ENCODE measurements at regions not wholly inside any gene's neighbourhood (a gene's known extent, or its start where the extent isn't known, plus 50 kb on each side); places are given as distances from the start of the nearest gene placed in this dataset.

DNA sequence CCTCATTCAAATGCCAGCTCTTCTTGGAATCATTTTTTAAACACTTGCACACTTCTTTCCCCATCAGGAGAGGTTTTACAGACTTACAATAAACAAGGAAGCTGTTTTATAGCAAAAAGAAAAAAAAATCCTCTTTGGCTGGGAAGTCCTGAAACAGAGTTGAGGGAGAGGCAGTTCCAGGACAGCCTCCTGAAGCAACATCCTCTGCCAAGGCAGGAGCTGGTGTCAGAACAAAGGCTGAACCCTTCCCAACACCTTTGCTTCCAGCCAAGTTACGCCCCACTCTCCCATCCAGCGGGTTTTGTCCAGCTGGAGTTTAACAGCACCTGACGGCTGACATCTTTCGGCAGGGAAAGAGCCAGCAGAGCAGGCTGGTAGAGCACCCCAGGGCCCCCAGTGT, 287.8 kb downstream of the RRAGC start:
- H3K27me3 ChIP-seq (replicated peaks; ENCODE audit: insufficient read depth) = no peaks in the 10 kb centered on the region
- no peak for ATAC-seq (ENCODE audit: insufficient number of reproducible peaks, low FRiP score, low read depth)

DNA sequence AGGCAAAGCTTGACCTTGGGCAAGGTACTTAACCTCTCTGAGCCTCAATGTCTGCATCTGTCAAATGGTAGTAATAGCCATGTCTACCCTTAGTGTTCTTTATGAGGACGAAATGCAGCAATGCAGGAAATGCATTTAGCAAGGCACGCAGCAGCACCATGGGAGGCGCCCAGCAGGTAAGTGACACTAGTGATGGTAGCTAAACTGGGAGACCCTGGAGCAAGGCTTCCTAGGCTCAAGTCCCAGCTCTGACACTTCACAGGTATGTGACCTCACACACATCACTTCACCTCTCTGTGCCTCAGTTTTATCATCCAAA, 289.0 kb downstream of the RRAGC start:
- H3K4me1 ChIP-seq (ENCODE audit: control insufficient read depth in 1 of 2, low read depth in 2 of 2) = no peaks in the 10 kb centered on the region
- TF ChIP-seq, protein P1, sequence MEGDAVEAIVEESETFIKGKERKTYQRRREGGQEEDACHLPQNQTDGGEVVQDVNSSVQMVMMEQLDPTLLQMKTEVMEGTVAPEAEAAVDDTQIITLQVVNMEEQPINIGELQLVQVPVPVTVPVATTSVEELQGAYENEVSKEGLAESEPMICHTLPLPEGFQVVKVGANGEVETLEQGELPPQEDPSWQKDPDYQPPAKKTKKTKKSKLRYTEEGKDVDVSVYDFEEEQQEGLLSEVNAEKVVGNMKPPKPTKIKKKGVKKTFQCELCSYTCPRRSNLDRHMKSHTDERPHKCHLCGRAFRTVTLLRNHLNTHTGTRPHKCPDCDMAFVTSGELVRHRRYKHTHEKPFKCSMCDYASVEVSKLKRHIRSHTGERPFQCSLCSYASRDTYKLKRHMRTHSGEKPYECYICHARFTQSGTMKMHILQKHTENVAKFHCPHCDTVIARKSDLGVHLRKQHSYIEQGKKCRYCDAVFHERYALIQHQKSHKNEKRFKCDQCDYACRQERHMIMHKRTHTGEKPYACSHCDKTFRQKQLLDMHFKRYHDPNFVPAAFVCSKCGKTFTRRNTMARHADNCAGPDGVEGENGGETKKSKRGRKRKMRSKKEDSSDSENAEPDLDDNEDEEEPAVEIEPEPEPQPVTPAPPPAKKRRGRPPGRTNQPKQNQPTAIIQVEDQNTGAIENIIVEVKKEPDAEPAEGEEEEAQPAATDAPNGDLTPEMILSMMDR (IDR thresholded peaks at IDR 0.05) = no peak
- no peak overlapping the region for H3K4me3 ChIP-seq
- DNase-seq (ENCODE audit: low spot score) (no peak), ATAC-seq (ENCODE audit: insufficient number of reproducible peaks, low FRiP score, low read depth) (no peak)
- no peaks in the 10 kb centered on the region for H3K27me3 ChIP-seq (replicated peaks; ENCODE audit: insufficient read depth)
- H3K36me3 ChIP-seq = no peaks in the 10 kb centered on the region
- no peaks in the 10 kb centered on the region for H3K9me3 ChIP-seq
- no peak overlapping the region for H3K27ac ChIP-seq

More for the DNA sequence above, 287.8 kb downstream of the RRAGC start:
- no peak overlapping the region for H3K27ac ChIP-seq
- TF ChIP-seq, protein P1 (IDR thresholded peaks at IDR 0.05) = no peak
- H3K9me3 ChIP-seq = no peaks in the 10 kb centered on the region
- no peak for DNase-seq (ENCODE audit: low spot score)
- H3K4me3 ChIP-seq = no peak overlapping the region
- H3K4me1 ChIP-seq (ENCODE audit: control insufficient read depth in 1 of 2, low read depth in 2 of 2) = no peaks in the 10 kb centered on the region
- no peaks in the 10 kb centered on the region for H3K36me3 ChIP-seq

DNA sequence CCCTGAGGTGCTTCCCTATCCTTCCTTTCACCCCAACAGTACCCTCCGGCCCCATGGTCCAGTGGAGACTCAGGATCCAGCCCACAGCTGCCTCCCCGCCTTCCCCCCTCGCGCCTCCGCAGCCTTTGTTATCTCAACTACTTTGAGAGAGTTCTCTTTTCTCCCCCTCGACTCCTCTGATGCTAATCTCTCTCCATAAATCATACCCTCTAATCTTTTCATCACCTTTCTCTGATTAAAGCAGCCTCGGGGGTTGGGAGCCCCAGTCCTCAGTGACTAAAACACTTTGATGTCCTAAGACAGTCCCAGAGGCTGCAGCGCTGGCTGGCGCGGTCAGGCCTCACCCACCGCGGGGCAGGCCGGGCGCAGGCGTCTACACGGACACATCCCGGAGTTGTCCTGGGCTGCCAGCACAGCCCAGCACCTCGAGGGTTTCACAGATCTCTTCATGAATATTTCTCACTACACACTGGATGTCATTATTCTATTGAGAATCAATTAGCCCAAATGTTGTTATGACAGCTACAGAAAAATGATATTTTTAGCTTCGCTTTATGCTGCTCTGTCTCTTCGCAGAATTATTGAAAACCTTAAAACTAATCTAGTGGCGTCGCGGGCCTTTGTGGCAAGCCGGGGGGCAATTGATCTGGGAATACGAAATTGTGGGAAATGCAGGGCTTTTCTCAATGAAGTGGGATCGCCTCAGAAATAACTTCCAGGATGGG, 289.5 kb downstream of the RRAGC start:
- H3K36me3 ChIP-seq = no peaks in the 10 kb centered on the region
- no peak overlapping the region for H3K4me3 ChIP-seq
- TF ChIP-seq, protein P1 (IDR thresholded peaks at IDR 0.05) = no peak
- DNase-seq (ENCODE audit: low spot score) (no peak), ATAC-seq (ENCODE audit: insufficient number of reproducible peaks, low FRiP score, low read depth) (no peak)
- no peaks in the 10 kb centered on the region for H3K27me3 ChIP-seq (replicated peaks; ENCODE audit: insufficient read depth)
- H3K27ac ChIP-seq = no peak overlapping the region
- H3K9me3 ChIP-seq = no peaks in the 10 kb centered on the region
- H3K4me1 ChIP-seq (ENCODE audit: control insufficient read depth in 1 of 2, low read depth in 2 of 2) = no peaks in the 10 kb centered on the region

DNA sequence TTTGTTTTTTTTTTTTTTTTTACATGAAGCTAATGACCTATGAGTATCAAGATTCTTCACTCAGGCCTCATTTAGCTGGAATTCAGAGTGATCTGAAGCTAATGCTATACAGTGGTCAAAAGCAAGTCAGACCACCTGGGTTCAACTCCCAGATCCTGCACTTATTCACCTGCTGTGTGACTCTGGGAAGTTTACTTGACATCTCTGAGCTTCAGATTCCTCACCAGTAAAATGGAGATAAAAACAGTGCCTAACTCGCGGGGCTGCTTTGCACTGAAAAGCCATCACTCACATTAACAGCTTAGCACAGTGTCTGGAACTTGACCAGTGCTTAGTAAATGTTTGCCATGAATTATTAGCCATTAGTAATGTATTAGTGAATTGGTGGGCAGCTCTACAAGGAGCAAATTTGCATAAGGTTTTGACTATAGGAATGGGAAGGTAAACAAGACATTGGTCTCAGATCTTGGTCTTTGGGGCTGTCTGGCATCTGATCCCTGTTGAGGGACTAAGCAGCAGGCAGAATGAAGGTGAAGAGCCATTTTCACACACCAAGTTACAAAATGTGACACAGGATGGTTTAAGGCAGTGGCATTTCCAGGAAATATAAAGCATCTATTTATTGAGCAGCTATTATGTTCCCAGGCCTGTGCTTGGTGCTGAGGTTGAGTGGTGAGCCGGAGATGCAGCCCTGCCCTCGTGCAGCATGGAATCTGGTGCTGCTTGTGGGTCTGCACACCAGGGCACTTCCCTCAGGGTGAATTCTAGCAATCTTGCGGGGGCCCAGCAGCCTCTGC, 291.3 kb downstream of the RRAGC start:
- TF ChIP-seq, protein P1 (IDR thresholded peaks at IDR 0.05) = no peak
- H3K9me3 ChIP-seq = no peaks in the 10 kb centered on the region
- ATAC-seq (ENCODE audit: insufficient number of reproducible peaks, low FRiP score, low read depth) (no peak), DNase-seq (ENCODE audit: low spot score) (no peak)
- H3K27ac ChIP-seq = no peak overlapping the region
- H3K4me1 ChIP-seq (ENCODE audit: control insufficient read depth in 1 of 2, low read depth in 2 of 2) = no peaks in the 10 kb centered on the region
- no peak overlapping the region for H3K4me3 ChIP-seq
- no peaks in the 10 kb centered on the region for H3K27me3 ChIP-seq (replicated peaks; ENCODE audit: insufficient read depth)
- no peaks in the 10 kb centered on the region for H3K36me3 ChIP-seq

DNA sequence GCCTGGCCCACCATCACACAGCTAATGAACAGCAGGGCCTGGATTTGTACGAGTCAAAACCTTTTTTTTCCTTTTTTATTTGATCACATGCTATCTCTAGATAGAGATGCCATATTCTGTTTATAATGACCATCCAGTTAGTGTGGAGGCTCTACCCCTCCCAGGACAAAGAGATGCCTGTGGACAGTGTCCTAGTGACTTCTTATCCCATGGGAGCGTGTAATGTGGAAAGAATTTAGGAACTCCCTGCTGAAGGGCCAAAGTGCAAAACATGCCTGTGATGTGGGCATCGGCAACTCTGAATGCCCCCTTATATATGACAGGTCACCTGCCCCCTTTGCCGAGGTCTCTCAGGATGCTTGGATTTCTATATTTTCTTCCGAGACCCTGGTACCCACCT, 292.2 kb downstream of the RRAGC start:
- H3K27ac ChIP-seq = no peak overlapping the region
- no peak for ATAC-seq (ENCODE audit: insufficient number of reproducible peaks, low FRiP score, low read depth)
- no peak for DNase-seq (ENCODE audit: low spot score)
- H3K36me3 ChIP-seq = no peaks in the 10 kb centered on the region
- no peaks in the 10 kb centered on the region for H3K9me3 ChIP-seq
- H3K27me3 ChIP-seq (replicated peaks; ENCODE audit: insufficient read depth) = no peaks in the 10 kb centered on the region
- no peaks in the 10 kb centered on the region for H3K4me1 ChIP-seq (ENCODE audit: control insufficient read depth in 1 of 2, low read depth in 2 of 2)
- H3K4me3 ChIP-seq = no peak overlapping the region
- TF ChIP-seq, protein P1 (IDR thresholded peaks at IDR 0.05) = no peak

Data from thoracic aorta (tissue), 2 donors.